ENCODE measurements at regions not wholly inside any gene's neighbourhood (a gene's known extent, or its start where the extent isn't known, plus 50 kb on each side); places are given as distances from the start of the nearest gene placed in this dataset.

DNA sequence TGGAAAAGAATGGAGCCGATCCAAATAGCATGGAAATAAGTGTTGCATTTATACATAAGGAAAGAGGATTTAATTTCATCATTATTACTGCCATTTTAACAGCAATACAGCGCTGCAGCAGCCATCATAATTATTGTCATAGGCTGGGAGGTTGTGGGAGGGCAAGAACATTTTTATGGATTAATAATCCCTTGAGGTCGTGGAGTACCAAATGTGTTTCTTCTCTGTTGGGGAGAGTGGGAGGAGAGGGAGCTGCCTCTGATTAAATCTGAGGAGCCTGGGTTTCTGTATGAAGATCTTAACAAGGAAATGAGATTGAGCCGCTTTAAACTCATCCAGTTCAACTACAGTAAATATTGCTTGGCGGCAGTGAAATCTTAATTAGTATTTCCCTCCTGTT, 805.9 kb downstream of the PCDH17 start:
- no peak overlapping the region for H3K27ac ChIP-seq
- TF ChIP-seq, protein P1, sequence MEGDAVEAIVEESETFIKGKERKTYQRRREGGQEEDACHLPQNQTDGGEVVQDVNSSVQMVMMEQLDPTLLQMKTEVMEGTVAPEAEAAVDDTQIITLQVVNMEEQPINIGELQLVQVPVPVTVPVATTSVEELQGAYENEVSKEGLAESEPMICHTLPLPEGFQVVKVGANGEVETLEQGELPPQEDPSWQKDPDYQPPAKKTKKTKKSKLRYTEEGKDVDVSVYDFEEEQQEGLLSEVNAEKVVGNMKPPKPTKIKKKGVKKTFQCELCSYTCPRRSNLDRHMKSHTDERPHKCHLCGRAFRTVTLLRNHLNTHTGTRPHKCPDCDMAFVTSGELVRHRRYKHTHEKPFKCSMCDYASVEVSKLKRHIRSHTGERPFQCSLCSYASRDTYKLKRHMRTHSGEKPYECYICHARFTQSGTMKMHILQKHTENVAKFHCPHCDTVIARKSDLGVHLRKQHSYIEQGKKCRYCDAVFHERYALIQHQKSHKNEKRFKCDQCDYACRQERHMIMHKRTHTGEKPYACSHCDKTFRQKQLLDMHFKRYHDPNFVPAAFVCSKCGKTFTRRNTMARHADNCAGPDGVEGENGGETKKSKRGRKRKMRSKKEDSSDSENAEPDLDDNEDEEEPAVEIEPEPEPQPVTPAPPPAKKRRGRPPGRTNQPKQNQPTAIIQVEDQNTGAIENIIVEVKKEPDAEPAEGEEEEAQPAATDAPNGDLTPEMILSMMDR (IDR thresholded peaks at IDR 0.05; ENCODE audit: low read depth, low read length), result no peak
- H3K9me3 ChIP-seq (ENCODE audit: low read depth), result no peaks in the 10 kb centered on the region
- no peaks in the 10 kb centered on the region for H3K36me3 ChIP-seq
- H3K4me1 ChIP-seq (ENCODE audit: low read depth), result no peaks in the 10 kb centered on the region
- H3K4me3 ChIP-seq, result no peak overlapping the region
- DNase-seq (ENCODE audit: low read depth in 1 of 2, low spot score in 1 of 2), result no peak
- H3K27me3 ChIP-seq, result no peaks in the 10 kb centered on the region

DNA sequence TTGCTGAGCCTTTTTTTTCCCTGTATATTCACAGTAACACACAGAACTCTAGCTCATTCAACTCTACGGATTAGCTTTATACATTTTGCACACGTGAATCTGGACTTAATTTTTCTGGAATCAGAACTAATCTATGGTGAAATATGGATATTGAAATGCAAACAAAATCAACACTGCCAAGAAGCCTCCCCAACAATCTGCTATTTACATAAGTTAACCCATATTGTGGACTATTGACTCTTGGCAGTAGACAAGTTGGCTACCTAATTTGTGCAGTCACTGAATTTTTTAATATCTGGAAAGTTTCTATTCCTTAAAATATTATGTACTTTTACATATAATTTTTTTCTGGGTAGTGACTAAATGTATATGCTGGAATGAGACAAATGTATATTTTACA, 815.4 kb downstream of the PCDH17 start:
- DNase-seq (ENCODE audit: low read depth in 1 of 2, low spot score in 1 of 2), result no peak
- H3K27me3 ChIP-seq, result no peaks in the 10 kb centered on the region

DNA sequence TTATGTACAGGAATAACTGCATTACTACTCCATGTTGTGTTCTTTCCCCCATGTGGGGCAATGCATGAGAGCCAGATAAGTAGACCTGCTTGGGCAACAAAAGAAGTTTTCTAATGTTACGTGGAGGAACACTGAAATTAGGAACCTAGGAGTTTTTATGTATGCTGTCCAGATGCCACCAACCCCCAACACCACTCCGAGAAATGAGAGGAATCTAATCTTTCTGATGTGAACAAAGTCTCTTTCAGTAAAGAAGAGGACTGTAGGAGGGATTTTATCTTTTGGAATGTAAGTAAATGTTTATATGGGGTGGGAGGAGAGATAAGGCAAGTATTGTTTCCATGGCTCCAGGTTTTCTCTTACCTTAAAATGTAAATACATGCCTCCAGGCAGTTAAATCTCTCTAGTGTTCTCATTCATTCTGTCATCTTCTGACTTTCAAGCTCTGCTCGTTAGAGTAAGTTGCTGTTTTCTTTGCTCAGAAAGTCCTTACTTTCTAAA, 820.6 kb downstream of the PCDH17 start:
- DNase-seq (ENCODE audit: low read depth in 1 of 2, low spot score in 1 of 2), result peak in 1 of 2 donors; percentile 7
- H3K9me3 ChIP-seq (ENCODE audit: low read depth), result no peaks in the 10 kb centered on the region
- TF ChIP-seq, protein P1 (IDR thresholded peaks at IDR 0.05; ENCODE audit: low read depth, low read length), result no peak
- H3K27me3 ChIP-seq, result no peaks in the 10 kb centered on the region
- peaks cover 7% of the 10 kb centered on the region for H3K4me1 ChIP-seq (ENCODE audit: low read depth)
- H3K4me3 ChIP-seq, result no peak overlapping the region
- H3K36me3 ChIP-seq, result no peaks in the 10 kb centered on the region
- H3K27ac ChIP-seq, result peak overlapping the region; percentile 6

More for the DNA sequence above, 815.4 kb downstream of the PCDH17 start:
- no peaks in the 10 kb centered on the region for H3K9me3 ChIP-seq (ENCODE audit: low read depth)
- peaks cover 1% of the 10 kb centered on the region for H3K4me1 ChIP-seq (ENCODE audit: low read depth)
- H3K27ac ChIP-seq, result no peak overlapping the region
- H3K36me3 ChIP-seq, result no peaks in the 10 kb centered on the region
- TF ChIP-seq, protein P1 (IDR thresholded peaks at IDR 0.05; ENCODE audit: low read depth, low read length), result no peak
- no peak overlapping the region for H3K4me3 ChIP-seq

DNA sequence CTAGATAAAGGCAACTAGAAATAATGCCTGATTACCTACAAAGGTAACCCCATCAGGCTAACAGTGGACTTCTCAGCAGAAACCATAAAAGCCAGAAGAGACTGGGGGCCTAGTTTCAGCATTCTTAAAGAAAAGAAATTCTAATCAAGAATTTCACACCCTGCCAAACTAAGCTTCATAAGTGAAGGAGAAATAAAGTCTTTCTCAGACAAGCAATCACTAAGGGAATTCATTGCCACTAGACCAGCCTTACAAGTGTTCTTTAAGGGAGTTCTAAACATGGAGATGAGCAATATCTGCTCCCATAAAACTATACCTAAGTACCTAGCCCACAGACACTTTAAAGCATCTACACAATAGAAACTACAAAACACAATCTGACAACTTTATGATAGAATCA, 823.5 kb downstream of the PCDH17 start:
- Histone ChIP-seq H3K27me3 (no peaks in the 10 kb centered on the region), H3K9me3 (ENCODE audit: low read depth) (no peaks in the 10 kb centered on the region), H3K4me1 (ENCODE audit: low read depth) (peaks cover 7% of the 10 kb centered on the region), H3K27ac (no peak overlapping the region), H3K36me3 (no peaks in the 10 kb centered on the region), H3K4me3 (no peak overlapping the region)
- no peak for DNase-seq (ENCODE audit: low read depth in 1 of 2, low spot score in 1 of 2)
- TF ChIP-seq, protein P1 (IDR thresholded peaks at IDR 0.05; ENCODE audit: low read depth, low read length), result no peak

DNA sequence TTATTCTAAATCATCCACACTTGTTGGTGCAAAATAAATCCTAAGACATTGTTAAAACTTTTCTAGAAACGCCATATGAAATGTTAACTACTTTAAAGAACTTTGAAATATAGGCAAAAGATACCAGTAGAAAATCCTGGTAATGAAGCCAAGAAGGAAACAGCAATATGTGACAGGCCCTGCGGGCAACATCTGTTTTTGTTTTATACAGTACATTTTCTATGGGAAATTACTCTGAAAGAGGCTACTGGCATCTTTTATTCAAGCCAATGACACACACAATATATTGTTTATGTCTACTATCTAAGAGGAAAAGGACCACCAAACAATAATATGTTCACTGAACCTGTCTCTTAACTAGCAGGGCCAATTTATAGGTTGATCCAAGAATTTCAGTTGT, 829.7 kb downstream of the PCDH17 start:
- H3K27me3 ChIP-seq, result no peaks in the 10 kb centered on the region
- H3K27ac ChIP-seq, result no peak overlapping the region
- DNase-seq (ENCODE audit: low read depth in 1 of 2, low spot score in 1 of 2), result no peak
- no peaks in the 10 kb centered on the region for H3K4me1 ChIP-seq (ENCODE audit: low read depth)
- no peaks in the 10 kb centered on the region for H3K9me3 ChIP-seq (ENCODE audit: low read depth)
- TF ChIP-seq, protein P1 (IDR thresholded peaks at IDR 0.05; ENCODE audit: low read depth, low read length), result no peak
- no peak overlapping the region for H3K4me3 ChIP-seq
- H3K36me3 ChIP-seq, result no peaks in the 10 kb centered on the region

DNA sequence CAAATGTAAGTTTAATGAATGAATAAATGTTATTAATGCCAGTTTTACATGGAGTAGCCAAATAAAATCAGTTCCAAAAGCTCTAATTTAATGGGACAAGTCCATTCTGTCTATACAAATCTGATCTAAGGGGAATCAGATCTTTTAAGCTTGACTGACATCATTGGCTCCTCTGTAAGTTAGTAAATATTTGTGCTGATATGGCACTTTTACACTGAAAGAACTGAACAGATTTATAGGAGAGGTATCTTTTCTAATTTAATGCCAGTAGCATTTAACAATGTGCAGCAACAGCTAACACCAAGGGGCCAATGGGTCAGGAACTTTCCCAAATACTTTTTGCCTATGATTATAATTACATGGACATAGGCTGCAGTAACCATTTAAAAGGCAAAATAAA, 832.3 kb downstream of the PCDH17 start:
- TF ChIP-seq, protein P1 (IDR thresholded peaks at IDR 0.05; ENCODE audit: low read depth, low read length), result no peak
- Histone ChIP-seq H3K27me3 (no peaks in the 10 kb centered on the region), H3K9me3 (ENCODE audit: low read depth) (no peaks in the 10 kb centered on the region), H3K27ac (no peak overlapping the region), H3K4me3 (no peak overlapping the region), H3K4me1 (ENCODE audit: low read depth) (no peaks in the 10 kb centered on the region), H3K36me3 (no peaks in the 10 kb centered on the region)
- no peak for DNase-seq (ENCODE audit: low read depth in 1 of 2, low spot score in 1 of 2)
